RWPE1 (cell line): ENCODE measurements at regions not wholly inside any gene's neighbourhood (a gene's known extent, or its start where the extent isn't known, plus 50 kb on each side); places are given as distances from the start of the nearest gene placed in this dataset.

ENCODE experiments used
- CTCF ChIA-PET: fragments of 350-600 bp; sonication (Branson Sonifier 250); formaldehyde crosslinking; extraction: SDS; loops from one replicate; lab custom pipeline; 2021; lab: Yijun Ruan, JAX
- POLR2A ChIA-PET: fragments of 400-600 bp; formaldehyde crosslinking; extraction: SDS; loops from one replicate; lab custom pipeline; 2020; ENCODE audit warnings: antibody characterized with exemption; ENCODE audit not compliant: low non-redundant PET; lab: Yijun Ruan, JAX
- DNase-seq: peaks from one replicate; pipeline ENCODE4 v3.0.0; 2012; ENCODE audit warnings: low spot score
- H3K27ac ChIP-seq: fragments of 450-650 bp; 2 replicates; pipeline ENCODE4 v1.5.1; 2017
- TF ChIP-seq, protein P1 (sequence below): fragments of 450-650 bp; conservative IDR thresholded peaks from 2 replicates; pipeline ENCODE4 v1.5.1; 2017; ENCODE audit warnings: low read depth, mild to moderate bottlenecking

DNA sequence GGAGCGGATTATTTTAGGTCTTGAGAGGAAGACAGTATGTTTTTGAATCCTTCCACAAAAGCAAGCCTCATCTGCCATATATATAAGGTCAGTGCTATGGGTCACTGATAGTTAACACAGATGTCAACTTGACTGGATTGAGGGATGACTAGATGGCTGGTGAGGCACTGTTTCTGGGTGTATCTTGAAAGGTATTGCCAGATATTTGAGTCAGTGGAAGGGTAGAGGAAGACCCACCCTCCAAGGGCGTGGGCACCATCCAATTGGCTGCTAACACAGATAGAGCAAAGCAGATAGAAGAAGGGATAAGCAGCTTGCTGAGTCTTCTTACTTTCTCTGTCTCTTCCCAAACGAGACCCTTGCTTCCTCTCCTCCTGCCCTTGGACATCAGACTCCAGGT is 185.0 kb upstream of the BTG1 start:
- no peak for DNase-seq
- ChIA-PET CTCF (no interaction called here), POLR2A (no interaction called here)
- TF ChIP-seq, protein P1, sequence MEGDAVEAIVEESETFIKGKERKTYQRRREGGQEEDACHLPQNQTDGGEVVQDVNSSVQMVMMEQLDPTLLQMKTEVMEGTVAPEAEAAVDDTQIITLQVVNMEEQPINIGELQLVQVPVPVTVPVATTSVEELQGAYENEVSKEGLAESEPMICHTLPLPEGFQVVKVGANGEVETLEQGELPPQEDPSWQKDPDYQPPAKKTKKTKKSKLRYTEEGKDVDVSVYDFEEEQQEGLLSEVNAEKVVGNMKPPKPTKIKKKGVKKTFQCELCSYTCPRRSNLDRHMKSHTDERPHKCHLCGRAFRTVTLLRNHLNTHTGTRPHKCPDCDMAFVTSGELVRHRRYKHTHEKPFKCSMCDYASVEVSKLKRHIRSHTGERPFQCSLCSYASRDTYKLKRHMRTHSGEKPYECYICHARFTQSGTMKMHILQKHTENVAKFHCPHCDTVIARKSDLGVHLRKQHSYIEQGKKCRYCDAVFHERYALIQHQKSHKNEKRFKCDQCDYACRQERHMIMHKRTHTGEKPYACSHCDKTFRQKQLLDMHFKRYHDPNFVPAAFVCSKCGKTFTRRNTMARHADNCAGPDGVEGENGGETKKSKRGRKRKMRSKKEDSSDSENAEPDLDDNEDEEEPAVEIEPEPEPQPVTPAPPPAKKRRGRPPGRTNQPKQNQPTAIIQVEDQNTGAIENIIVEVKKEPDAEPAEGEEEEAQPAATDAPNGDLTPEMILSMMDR, result no peak
- H3K27ac ChIP-seq, result no peak overlapping the region

DNA sequence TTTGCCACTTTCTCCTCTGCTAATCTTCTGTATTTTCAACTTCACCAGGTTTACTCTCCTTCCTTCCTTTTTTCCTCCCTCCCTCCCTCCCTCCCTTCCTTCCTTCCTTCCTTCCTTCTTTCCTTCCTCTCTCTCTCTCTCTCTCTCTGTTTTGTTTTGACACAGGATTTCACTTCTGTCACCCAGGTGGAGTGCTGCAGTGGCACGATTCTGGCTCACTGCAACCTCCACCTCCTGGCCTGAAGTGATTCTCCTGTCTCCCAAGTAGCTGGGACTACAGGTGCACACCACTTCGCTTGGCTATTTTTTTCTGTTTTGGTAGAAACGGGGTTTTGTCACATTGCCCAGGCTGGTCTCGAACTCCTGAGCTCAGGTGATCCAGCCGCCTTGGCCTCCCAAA is 181.2 kb upstream of the BTG1 start:
- CTCF ChIA-PET, result interaction anchor here (0.6 kb wide), 1 partner anchor 945 kb away, joined by 3 read pairs; no protein-coding TSS in a partner anchor
- no peak for DNase-seq
- H3K27ac ChIP-seq, result no peak overlapping the region
- TF ChIP-seq, protein P1, result no peak
- POLR2A ChIA-PET, result no interaction called here

DNA sequence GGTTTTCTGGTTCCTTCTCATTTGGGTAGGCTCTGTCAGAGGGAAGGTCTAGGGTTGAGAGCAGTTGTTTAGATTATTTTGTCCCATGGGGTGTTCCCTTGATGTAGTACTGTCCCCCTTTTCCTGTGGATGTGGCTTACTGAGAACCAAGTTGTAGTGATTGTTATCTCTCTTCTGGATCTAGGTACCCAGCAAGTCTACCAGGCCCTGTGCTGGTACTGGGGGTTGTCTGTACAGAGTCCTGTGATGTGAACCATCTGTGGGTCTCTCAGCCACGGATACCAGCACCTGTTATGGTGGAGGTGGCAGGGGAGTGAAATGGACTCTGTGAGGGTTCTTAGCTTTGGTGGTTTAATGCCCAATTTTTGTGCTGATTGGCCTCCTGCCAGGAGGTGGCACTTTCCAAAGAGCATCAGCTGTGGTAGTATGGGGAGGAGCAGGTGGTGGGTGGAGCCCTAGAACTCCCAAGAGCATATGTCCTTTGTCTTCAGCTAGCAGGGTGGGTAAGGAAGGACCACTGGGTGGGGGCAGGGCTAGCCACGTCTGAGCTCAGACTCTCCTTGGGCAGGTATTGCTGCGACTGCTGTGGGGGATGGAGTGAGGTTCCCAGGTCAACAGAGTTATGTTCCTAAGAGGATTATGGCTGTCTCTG is 179.3 kb upstream of the BTG1 start:
- no peak for DNase-seq
- TF ChIP-seq, protein P1, result no peak
- H3K27ac ChIP-seq, result no peak overlapping the region
- POLR2A ChIA-PET, result no interaction called here
- CTCF ChIA-PET, result interaction anchor here (0.8 kb wide), 1 partner anchor 118 kb away, joined by 3 read pairs; no protein-coding TSS in a partner anchor

DNA sequence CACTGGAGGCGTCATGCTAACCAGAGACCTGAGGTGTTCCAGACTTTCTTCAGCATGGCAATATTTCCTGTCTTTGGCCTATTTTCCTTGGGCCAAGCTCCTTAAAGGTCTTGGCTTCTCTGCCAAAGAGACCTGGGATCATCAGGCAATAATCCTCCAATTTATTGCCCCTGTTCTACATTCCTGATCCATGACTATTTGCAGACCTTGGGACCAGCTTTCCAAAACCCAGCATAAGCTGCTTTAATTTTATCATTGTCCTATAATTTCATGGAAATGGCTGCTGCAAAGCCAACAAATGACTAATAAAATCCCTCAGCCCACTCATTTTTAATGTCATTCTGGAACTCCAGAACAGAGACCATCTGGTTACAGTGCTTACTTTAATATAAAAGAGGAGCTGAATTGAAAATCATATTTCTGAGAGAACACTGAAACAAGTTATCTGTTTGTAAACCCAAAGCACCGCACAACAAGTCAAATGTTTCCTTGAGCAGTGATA is 166.9 kb upstream of the BTG1 start:
- H3K27ac ChIP-seq, result no peak overlapping the region
- TF ChIP-seq, protein P1, result no peak
- ChIA-PET CTCF (no interaction called here), POLR2A (no interaction called here)
- DNase-seq, result no peak

DNA sequence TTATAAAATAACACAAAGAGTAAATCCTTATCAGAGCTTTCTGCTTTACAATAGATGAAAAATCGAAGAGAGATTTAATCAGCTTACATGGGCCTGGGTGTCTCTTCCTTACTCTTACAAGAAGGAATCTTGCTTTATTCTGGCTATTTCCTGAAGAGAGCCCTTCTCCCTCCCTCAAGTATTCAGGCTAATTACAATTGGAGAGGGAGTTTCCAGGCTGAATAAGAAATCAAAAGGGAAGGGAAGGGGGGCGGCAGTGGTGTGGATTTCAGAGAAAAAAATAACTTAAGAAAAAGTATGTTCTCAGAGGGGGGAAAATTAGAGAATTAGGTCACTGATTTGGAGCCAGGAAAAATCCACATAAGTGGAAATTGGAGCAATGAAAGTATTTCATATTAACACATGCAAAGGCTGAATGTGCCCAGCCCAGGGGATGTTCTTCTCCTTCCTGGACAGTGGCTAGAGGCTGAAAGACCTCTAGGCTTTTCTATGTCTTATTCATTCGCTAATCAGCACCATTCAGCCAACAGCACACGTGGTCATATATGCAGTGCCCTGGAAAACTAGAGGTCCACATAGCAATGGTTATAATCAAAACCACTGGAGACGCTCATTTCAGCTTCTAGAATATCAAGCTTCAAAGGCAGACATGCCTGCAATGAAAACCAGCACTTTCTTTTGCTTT is 158.9 kb upstream of the BTG1 start:
- no peak overlapping the region for H3K27ac ChIP-seq
- POLR2A ChIA-PET, result no interaction called here
- TF ChIP-seq, protein P1, result no peak
- CTCF ChIA-PET, result no interaction called here
- DNase-seq, result no peak

DNA sequence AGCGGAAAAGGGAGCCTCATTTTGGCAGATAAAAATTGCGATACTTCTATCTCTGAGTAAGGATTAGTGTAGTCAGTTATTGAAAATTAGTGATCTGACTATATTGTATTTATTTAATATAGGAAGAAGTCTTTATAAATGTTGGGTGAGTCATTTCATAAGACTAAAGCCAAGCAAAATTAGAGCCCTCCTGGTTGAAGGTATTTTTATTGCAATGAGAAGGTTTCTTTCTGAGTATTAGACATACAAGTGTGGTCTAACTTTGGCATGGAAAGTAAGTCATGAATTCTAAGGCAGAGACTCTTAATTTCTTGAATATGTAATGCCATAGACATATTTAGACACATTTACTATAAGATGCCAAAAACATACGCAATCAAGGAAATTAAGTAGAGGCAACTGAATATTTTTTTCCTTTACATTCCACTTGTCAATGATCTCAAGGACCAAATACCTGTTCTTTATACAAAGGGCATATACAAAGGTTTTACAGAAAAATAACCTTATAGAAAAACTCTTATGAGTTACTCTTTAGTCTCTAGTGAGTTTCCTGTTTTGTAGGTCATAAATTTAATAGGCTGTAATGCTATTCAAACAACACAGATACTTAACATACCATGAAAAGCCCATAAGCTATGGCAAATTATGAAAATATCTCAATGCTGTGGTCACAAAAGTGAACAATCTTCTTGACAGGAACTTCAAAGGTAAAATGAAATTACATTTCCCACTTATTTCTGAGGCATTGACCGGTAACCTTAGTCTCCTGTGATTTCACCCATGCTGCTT is 156.6 kb upstream of the BTG1 start:
- no peak for DNase-seq
- H3K27ac ChIP-seq, result no peak overlapping the region
- ChIA-PET CTCF (no interaction called here), POLR2A (no interaction called here)
- TF ChIP-seq, protein P1, result no peak
